ENCODE measurements at regions not wholly inside any gene's neighbourhood (a gene's known extent, or its start where the extent isn't known, plus 50 kb on each side); places are given as distances from the start of the nearest gene placed in this dataset.

DNA sequence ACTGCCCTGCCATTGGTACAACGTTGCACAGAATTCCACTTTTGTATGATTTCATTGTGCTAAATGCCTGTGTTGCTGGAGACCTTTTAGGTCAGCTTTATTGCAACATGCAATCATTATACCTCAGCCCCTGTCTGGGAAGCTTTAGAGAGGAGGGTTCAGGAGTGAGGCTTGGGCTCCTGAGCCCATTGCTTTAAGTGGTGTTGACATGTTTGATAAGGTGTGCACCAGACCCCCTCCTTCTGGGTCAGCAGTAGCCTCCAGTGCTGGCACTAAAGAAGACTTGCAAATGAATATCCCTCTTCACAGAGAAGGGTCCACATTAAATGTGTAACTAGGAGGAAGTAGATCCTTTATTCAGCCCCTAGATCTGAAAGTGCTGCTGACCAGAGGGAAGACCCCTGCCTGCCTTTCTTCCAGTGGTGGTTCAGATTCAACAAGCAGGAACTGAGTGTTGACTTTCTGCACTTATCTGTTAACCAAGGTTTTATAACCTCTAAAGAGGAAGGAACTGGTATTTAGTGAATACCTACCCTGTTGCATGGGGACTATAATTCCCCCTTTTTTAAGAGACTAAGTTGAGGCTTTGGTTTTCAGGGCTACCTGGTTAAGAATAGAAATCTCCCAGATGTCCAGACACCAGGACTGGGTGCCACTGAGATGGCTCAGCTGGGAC is 369.4 kb upstream of the IGFBP3 start (continued):
- TF ChIP-seq ZNF462 (CRISPR knock-in tag; IDR thresholded peaks at IDR 0.05) (no peak), STAT1 (IDR thresholded peaks at IDR 0.05; ENCODE audit: unreplicated experiment) (no peak), EZH2 (IDR thresholded peaks at IDR 0.05; ENCODE audit: low read depth, unreplicated experiment) (no peak), REST (IDR thresholded peaks at IDR 0.05; ENCODE audit: unreplicated experiment) (no peak), CREB1 (CRISPR knock-in tag; IDR thresholded peaks at IDR 0.05; ENCODE audit: low read depth) (no peak), EZH2phosphoT487 (IDR thresholded peaks at IDR 0.05; ENCODE audit: unreplicated experiment) (no peak), ZNF114 (CRISPR knock-in tag; IDR thresholded peaks at IDR 0.05) (no peak), POLR2AphosphoS5 (IDR thresholded peaks at IDR 0.05; ENCODE audit: low read depth) (no peak)
